ENCODE measurements at regions not wholly inside any gene's neighbourhood (a gene's known extent, or its start where the extent isn't known, plus 50 kb on each side); places are given as distances from the start of the nearest gene placed in this dataset.

DNA sequence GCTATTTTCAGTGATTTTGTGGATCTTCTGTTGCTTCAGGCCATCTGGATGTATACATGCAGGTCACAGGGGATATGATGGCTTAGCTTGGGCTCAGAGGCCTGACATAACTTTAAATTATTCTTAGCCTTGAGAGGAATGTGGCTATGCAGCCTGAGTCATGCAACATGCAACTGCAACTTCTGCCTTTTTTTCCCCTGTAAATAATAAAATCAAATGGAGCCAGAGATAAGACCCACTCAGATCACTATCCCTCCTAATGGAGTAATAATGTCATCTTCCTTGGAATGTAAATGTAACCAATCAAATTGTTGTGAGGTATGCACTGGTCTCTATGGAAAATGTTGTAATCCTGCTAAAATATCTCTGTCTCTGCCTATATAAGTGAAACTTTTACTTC, 54.9 kb downstream of the MAGEB17 start:
- DNase-seq (ENCODE audit: low spot score), result no peak

DNA sequence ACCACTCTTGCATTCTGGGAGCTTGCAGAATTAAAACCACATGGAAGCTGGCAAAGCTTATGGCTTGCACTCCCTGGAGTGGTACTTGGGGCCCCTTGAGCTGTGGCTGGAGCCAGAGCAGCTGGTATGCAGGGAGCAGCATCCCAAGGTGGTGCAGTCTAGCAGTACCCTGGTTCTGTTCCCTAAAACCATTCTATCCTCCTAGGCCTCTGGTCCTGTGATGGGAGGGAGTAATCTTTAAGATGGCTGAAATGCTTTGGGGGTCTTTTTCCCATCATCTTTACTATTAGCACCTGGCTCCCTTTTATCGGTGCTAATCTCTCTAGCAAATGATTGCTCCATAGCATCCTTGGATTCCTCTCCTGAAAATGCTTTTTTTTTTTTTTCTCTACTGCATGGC, 56.1 kb downstream of the MAGEB17 start:
- no peak for DNase-seq (ENCODE audit: low spot score)

DNA sequence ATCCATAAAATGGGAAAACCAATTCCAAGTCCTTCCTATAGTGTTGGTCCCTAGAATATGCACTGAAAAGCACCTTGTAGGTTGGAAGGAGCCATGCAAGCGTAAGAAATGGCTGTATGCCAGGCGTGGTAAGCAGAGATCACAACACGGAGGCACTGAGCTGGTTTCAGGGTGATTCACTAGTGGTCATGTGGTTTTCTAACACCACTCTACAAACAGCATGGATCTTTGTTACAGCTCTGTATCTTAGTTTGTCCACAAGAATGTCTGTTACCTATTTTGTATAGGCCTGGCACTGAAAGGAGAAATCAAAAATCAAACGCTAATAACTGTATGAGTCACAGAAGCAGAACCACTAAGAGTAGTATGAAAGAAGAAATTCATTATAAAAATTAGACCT, 71.9 kb downstream of the MAGEB17 start:
- DNase-seq (ENCODE audit: low spot score), result no peak

DNA sequence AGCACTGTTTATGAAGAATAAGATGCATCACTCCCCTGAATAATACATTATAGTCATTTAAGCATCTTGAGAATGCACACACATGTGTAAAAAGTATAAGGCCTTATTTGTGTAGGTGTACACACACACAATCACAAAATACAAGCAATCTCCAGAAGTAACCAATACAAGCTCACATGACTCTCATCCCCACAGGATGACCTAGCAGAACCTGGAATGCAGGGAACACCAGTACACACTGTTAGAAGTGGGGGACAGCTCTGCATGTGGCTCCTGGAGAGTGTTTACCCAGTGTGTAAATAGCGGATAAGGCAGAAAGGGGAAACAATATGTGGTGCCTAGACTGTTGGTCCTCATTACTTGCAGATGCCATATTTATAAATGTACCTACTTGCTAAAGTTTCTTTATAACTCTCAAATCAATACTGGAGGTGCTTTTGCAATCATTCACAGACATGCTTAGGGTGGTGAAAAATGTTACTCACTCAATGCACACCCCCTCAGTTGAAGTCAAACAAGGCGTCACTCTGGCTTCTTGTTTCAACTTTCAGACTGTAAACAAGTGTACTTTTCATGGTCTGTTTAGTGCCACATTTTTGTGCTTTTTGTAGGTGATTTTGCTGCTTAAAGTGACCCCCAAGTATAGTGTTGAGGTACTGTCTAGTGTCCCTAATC, 73.1 kb downstream of the MAGEB17 start:
- no peak for DNase-seq (ENCODE audit: low spot score)

DNA sequence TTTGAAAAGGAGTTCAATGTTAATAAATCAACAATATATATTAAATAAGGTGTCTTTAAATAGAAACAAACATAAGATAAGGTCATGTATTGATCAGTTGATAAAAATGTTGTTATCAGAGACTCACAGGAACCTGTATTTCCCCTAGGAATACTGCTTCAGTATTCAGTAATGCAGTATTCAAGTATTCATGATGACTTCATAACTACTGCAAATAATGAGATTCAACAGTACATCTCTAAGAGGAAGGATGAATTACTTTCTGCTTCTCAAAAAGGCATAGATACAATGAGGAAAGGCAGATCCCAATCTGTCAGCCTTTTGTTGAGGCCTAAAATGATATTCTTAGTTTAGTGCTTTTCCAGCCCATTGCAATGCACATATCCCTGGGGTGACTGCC, 73.7 kb downstream of the MAGEB17 start:
- no peak for DNase-seq (ENCODE audit: low spot score)

DNA sequence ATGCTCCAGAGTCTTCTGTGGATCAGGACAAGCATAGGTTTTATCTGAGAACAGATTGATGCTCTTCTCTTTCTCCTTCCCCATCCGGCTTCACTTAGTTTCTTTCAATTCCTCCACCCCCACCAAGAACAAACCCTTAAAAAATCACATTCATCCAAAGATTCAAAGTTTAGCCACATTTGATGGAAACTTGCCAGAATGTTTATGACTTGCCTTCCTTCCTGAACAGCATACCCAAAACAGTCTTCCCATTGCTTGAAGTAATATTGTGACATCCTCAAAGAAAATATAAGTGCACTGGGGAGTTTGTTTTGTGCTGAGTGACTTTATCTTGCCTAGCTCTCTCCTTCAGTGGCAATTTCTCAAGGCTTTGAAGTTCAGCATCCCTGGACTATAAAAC, 83.0 kb downstream of the MAGEB17 start:
- DNase-seq (ENCODE audit: low spot score), result no peak

DNA sequence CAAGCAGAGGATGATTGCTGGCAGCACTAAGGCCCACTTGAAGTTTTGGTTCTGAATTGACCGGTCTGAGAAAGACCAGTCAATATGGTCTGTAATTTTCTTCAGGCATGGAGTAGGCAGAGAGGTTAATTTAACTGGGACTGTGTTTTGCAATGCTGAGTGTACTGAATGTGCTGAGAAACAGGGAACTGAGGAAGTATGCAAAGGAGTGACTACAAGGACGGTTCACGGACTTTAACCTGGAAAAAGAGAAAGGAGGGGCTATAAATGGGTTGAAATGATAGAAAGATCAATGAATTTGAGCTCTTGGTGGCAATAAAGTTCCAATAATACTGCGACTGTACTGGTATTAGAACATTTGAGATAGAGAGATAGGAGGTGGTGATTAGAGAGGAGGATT, 84.5 kb downstream of the MAGEB17 start:
- no peak for DNase-seq (ENCODE audit: low spot score)

DNA sequence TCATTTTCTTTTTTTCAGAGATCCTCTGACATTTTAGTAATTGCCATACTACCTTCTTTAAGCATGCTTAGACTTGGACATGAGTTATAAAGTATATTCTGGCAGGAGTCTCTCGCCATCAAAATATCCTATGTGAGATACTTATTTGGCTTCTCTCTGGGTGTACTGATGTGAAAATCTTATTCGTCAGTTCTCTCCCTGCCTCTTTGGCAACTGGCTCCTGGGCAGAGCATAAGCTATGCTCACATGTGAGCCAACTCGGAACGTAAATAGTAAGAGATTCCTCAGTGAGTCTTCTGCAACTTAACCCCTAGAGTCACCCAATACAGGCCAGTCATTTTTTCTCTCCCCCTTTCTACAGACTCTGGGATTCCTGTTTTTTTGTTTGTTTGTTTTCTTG, 91.6 kb downstream of the MAGEB17 start:
- no peak for DNase-seq (ENCODE audit: low spot score)

DNA sequence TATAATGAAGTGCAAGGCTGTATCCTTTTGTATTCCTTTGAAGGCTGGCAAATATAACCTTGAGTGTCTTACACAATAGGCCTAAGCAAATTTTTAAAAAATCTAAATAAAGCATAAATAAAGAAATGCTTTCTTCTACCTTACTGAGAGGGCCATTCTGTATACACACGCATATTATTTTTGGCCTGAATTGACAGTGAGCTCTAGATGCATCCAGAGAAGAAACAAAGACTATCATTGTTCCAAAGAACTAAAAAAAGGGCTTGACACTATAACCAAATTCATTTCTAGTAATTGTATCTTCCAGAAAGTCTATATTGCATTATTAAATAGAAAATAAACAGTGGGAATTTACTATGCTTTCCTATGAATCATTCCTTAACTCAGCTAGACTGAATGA, 100.2 kb downstream of the MAGEB17 start:
- no peak for DNase-seq (ENCODE audit: low spot score)

DNA sequence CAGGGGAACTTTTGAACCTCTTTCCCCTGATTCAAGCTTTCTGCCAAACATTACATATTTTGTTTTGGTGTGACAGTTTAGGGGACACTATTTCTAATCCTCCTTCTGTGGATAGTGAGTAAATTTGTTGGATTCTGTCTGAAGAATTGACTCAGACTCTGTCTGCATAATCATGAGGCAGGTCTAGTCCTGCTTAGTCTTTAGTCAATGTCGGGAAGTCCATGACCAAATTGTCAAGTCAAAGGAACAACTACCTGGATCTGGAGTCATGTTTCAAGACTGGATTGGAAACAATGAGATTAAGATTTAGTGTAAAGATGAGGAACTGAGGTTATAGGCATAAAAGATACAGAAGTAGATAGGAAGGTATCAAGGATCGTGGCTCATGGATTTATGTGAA, 100.9 kb downstream of the MAGEB17 start:
- DNase-seq (ENCODE audit: low spot score), result no peak

DNA sequence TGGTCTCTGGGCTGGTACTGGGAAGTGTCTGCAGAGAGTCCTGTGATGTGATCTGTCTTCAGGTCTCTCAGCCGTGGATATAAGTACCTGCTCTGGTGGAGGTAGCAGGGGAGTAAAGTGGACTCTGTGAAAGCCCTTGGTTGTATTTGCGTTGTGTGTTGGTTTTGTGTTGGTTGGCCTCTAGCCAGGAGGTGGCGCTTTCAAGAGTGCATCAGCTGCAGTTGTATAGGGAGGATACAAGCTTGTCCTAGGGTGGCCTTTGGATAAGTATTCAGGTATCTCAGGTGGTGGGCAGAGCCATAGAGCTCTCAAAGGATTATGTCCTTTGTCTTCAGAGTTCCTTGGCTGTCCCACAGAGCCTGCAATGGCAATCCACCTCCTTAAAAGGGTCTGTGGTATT, 111.6 kb downstream of the MAGEB17 start:
- DNase-seq (ENCODE audit: low spot score), result no peak

DNA sequence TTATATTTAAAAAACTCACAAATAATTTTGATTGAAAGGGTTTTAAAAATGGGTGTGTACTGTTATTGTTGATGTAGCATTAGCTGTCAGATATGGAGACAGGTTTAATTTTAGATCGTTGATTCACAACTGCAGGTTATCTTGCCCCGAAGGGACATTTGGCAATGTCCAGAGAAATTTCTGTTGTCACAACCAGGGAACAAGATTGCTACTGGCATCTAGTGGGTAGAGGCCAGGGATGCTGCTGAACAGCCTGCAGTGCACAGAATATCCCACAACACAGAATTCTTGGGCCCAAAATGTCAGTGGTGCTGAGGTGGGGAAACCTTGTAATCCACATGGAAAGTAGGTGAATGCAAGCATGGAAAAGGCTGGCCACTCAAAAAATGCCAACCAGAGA, 114.9 kb downstream of the MAGEB17 start:
- no peak for DNase-seq (ENCODE audit: low spot score)

DNA sequence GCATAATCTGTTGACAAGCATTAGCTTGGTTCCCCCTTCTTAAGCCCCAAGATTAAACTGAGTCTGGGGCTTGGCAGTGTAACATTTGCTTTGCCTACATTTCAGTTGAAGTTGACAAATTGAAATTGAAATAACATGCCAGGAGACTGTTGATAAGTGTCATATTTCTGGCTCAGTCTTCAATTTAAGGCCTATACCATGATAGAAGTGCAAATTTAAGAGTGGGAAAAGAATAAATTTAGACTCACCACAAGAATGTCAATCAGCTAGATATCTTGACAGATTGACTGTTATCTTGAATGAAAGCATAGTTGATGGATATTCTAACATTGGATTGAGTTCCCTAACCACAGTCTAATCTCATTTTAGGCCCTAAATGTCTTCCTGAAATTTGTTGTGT, 117.6 kb downstream of the MAGEB17 start:
- no peak for DNase-seq (ENCODE audit: low spot score)

DNA sequence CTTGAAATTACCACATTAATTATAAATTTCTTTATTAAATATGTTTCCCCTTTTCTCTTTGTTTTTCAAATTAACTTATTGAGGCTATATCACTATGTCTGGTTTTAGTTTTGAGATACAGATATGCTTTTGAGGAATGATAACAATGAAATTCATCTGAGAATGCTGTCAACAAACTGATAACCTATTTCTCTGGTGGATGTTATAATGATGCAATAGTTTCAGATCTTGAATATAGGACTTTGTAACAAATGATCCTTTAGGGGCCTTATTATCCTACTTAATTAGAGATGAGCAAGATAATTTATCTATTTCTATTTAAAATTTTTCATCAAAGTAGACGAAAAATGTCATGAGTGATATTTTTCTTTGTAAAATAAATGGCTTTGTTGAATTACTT, 123.7 kb downstream of the MAGEB17 start:
- DNase-seq (ENCODE audit: low spot score), result no peak

DNA sequence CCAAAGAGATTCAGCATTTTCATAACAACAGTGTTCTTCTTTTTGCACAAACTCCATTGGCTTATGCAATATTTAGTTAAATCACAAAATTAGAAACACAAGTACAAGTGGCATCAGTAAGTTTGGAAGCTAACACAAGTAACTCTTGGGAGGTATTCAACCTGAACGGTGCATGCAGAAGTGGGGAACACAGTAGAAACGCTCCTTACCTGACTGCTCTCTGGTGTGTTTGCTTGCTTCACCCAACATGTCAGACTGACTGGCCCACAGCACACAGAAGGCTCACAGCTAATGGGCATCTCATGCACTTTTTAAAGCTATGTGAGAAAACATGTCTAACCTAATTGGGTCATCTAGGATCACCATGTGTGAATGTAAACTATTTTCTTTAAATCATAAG, 133.6 kb downstream of the MAGEB17 start:
- no peak for DNase-seq (ENCODE audit: low spot score)

DNA sequence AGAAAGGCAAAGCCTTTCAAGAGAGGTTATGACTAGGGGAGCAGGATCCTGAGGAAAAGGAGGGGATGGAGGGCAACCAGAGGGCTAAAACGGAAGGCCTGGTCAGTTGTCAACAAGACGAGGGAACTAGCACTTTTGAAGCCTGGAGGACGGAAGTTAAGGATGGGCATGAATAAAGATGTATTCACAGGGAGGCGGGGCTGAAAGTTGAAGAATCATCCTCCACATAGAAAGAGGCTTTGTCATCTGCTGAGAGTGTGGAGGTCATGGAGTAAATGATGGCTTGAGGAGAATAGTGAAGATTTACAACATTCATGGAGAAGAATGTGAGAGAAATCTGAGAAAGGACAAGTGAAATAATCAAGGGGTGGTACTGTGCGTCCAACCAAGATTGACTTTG, 137.5 kb downstream of the MAGEB17 start:
- DNase-seq (ENCODE audit: low spot score), result no peak

DNA sequence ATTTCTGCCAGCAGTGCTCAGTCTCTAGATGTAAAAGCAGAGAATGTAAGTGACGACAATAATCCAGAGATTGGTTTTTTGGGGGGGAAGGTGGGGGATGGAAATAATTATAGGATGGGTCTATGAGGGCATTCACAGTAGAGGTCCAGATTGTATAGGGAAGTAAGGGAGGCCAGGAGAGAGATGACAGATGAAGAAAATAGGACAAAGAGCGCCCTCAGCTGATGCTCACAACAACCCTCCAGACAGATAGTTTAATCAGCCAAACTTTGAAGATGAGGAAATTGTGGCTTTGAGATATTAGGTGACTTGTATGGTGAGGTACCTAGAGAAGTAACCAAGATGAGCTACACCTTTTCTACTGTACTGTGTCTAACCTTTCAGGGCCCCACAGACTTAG, 137.9 kb downstream of the MAGEB17 start:
- no peak for DNase-seq (ENCODE audit: low spot score)

DNA sequence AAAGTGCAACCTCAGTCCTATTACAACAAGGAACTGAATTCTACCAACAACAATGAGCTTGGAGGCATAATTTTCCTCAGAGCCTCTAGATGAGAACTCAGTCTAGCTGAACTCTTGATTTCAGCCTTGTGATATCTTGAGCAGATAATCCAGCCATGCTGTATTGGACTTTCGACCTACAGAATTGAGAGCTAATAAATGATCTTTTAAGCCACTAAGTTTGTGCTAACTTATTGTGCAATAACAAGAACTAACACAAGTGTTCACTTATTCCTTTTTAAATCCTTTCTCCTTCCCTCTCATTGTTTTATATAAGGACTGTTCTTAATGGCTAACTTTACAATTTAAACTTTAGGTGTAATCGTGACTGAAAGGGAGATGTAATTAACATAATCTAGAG, 140.7 kb downstream of the MAGEB17 start:
- no peak for DNase-seq (ENCODE audit: low spot score)

DNA sequence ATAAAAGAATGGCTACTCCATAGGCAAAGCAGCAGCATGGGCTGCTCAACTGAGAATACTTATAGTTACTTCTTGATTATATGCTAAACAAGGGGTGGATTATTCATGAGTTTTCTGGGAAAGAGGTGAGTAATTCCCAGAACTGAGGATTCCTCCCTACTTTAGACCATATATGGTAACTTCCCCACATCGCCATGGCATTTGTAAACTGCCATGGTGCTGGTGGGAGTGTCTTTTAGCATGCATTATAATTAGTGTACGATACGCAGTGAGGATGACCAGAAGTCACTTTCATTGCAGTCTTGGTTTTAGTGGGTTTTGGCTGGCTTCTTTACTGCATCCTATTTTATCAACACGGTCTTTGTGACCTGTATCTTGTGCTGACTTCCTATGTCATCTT, 141.5 kb downstream of the MAGEB17 start:
- DNase-seq (ENCODE audit: low spot score), result no peak

DNA sequence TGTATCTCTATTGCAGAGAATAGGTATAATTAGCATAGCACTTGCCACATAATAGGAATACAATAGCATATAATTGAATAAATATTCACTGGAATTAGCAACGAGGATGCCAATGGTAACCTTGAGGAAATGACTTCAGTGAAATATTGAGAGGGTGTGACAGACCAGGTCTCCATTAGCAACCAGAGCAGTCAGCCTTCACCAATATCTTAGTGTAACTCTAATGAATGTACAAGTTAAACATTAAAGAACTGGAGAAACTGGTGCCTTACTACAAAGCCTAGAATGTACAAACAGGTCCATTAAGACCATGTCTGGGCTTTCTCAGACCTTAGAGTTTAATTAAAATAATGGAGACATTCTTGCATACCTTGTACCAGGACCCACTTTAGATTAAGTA, 143.0 kb downstream of the MAGEB17 start:
- DNase-seq (ENCODE audit: low spot score), result no peak

DNA sequence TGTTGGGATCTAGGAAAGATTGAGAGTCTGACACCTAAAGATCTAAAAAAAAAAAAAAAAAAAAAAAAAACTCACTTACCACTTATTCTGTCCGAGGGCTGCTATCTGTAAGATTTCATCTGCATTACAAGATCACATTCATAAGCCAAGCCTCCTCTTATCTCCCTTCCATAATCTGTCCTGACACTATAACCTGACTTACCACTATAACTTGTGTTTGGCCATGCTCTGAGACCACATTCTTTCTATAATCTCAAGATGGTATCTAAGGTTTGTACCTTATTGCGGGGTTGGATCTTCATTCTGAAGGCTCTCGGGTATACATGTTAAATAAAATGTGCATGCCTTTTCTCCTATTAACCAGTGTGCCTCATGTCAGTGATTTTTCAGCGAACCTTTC, 144.4 kb downstream of the MAGEB17 start:
- DNase-seq (ENCODE audit: low spot score), result no peak

DNA sequence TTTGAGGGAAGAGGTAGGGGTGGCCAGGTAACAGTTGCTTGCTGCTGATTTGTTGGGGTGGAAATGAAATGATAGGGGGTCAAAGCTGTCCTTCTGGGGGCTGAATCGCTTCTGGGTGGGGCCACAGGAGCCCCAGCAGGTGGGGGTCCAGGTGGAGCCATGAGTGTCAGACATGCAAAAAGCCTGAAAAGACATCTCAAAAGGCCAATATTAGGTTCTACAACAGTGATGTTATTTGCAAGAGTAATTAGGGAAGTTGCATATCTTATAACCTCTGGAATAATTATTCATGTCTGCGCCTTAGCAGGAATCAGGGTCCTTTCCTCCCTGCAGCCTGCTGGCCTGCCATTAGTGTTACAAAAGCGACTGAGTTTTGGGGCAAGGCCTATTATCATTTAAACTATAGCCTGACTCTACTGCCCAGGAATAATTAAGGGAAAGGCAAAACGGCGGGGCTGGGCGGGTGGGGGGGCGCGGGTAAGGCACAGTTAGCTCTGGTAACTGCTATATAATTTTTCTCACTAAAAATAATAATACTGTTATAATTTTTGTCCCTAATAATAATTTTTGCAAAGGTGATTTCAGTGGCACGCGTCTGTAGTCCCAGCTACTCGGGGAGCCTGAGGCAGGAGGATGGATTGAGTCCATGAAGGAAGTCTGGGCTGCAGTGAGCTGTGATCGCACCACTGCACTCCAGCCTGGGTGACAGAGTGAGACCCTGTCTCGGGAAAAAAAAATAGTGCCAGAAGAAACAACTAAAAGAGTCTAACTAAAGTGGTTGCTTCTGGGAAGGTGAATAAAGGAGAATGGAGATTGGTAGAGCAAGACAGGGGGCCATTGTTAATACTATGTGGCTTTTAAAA, 145.7 kb downstream of the MAGEB17 start:
- DNase-seq (ENCODE audit: low spot score), result no peak

DNA sequence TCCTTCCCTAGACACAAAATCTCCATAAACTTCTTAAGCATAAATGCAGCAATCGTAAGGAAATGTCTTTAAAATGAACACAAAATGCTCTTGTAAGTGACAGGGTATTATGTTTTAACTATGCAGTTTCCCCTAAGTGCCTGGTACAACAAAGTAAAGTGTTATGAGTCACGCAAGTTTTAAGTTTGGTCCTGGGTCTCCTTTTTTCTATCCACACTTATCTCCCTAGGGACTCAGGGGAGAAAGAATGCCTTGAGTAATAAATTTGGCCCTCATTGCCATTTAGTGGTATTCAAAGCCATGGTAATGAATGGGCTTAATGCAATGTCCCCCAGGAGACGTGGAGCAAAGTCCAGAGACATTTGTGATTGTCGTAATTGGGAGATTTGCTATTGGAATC, 149.1 kb downstream of the MAGEB17 start:
- DNase-seq (ENCODE audit: low spot score), result no peak

DNA sequence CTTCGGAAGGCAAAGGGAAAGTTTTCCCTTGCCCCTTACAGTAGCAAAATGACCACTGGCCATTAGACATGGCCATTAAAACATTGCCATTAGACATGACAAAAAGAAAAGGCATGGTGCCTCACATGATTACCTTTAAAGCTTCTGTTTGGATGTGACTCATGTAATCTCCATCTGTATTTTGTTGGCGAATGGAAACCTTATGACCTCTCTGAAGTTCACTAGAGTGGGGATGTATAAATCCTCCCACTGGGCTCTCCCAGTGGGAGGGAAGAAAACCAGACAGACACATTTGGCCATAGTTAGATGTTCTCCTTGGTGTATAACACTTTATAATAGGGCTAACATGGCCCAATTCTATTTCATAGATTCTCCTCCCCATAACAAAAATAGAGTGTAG, 152.6 kb downstream of the MAGEB17 start:
- DNase-seq (ENCODE audit: low spot score), result no peak
